Muscle layer of colon (tissue), 2 donors: ENCODE measurements at regions not wholly inside any gene's neighbourhood (a gene's known extent, or its start where the extent isn't known, plus 50 kb on each side); places are given as distances from the start of the nearest gene placed in this dataset.
"Not testable (repeated sequence)": the region's sequence is repeated elsewhere in the genome, so short reads cannot be mapped to it uniquely, and the experiment has no call there.

Source experiments
- H3K27ac ChIP-seq: one replicate; pipeline ENCODE4 v1.7.0; 2013; ENCODE audit warnings: low read depth, mild to moderate bottlenecking, low read length, moderate library complexity
- H3K27me3 ChIP-seq, 2 donors: one replicate each; pipeline ENCODE4 v1.7.0; 2013; ENCODE audit warnings: low read length in 2 of 2, mild to moderate bottlenecking in 2 of 2; ENCODE audit not compliant: insufficient read depth in 2 of 2, control insufficient read depth in 1 of 2
- H3K36me3 ChIP-seq: one replicate; pipeline ENCODE4 v1.7.0; 2013; ENCODE audit warnings: mild to moderate bottlenecking, low read length; ENCODE audit not compliant: insufficient read depth
- H3K4me1 ChIP-seq: one replicate; pipeline ENCODE4 v1.7.0; 2013; ENCODE audit warnings: mild to moderate bottlenecking, low read length; ENCODE audit not compliant: insufficient read depth
- H3K4me3 ChIP-seq, 2 donors: one replicate each; pipeline ENCODE4 v1.7.0; 2013; ENCODE audit warnings: low read length in 2 of 2, low read depth in 1 of 2, mild to moderate bottlenecking in 1 of 2, moderate library complexity in 1 of 2
- H3K9ac ChIP-seq: one replicate; pipeline ENCODE4 v1.7.0; 2013; ENCODE audit warnings: low read length
- H3K9me3 ChIP-seq: one replicate; pipeline ENCODE4 v1.7.0; 2013; ENCODE audit warnings: mild to moderate bottlenecking, low read length
- donor health status: abdominal sarcoma.
- donor health status: Adenocarcinoma of cecum.

GRCh38 chr11:126137136-126137535 is 74.3 kb downstream of the RPUSD4 start:
- Histone ChIP-seq H3K27me3 (no peaks in the 10 kb centered on the region), H3K4me1 (peaks cover 81% of the 10 kb centered on the region), H3K27ac (peak overlapping the region; percentile 60), H3K4me3 (peak overlapping the region in 1 of 2 donors; percentile 17), H3K9ac (no peak overlapping the region), H3K9me3 (no peaks in the 10 kb centered on the region), H3K36me3 (no peaks in the 10 kb centered on the region)

DNA sequence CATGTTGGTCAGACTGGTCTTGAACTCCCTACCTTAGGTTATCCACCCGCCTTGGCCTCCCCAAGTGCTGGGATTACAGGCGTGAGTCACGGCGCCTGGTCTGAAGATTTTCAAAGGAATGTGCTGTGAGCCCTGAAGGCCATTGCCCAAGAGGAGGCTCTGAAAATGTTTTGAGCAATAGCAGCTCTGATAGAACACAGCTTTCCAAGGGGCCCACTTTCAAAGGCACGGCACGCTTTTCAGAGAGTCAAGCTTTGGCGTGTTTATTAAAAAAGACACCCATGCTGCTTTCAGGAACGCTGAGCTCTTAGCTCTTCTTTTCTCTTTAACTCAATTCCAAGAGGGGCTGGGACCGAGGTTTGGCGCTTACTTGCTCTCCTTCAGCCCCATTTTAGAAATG is 73.8 kb upstream of the CDON start:
- Histone ChIP-seq H3K27ac (peak overlapping the region; percentile 60), H3K4me1 (peaks cover 82% of the 10 kb centered on the region), H3K27me3 (no peaks in the 10 kb centered on the region), H3K9me3 (no peaks in the 10 kb centered on the region), H3K36me3 (no peaks in the 10 kb centered on the region), H3K9ac (no peak overlapping the region), H3K4me3 (no peak overlapping the region)

DNA sequence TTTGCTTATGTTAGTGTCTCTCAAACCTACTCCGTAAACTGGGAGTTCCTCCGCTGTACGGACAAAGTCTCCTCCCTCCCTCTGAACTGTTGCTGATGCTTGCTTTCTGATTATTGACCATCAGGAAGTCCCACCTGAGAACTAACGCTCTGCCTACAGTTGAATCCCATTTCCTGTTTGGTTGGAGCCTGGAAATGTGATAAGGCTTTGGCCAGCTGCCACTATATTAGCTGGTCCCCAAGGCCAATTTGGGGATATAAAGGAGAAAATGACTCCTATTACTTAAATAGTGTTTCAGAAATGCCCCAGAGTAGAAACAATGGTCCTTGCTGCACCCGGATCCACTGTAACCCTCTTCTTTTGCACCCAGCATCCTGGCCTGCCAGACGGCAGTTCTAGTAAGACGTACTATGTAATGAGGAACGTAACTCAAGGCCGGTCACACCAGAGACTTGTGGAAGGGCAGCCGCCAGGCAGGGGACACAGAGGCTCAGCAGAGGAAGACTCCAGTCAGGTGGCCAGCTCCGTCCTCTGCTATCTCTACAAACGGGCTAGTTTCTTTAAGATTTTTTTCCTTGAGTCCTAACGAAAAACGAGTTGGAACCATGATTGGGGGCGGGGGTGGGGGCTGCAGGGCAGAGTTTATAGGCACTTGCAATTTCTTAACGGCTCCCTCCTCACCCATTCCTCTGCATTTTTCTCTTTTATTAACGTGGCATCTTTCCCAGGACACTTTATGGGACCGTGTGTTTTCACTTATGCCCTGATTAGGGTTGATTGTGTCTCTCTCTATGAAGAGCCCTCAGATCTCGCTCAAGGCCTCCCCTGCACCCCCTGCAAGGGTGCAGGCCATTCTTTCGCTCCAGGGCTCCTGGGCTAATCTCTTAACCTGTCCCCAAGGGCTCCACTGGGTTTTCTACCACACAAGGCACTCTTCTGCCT is 72.8 kb upstream of the CDON start:
- Histone ChIP-seq H3K36me3 (no peaks in the 10 kb centered on the region), H3K9ac (no peak overlapping the region), H3K27ac (peak overlapping the region; percentile 60), H3K9me3 (no peaks in the 10 kb centered on the region), H3K27me3 (no peaks in the 10 kb centered on the region), H3K4me1 (peaks cover 80% of the 10 kb centered on the region), H3K4me3 (no peak overlapping the region)

GRCh38 chr11:126134461-126135155 is 71.9 kb upstream of the CDON start:
- no peak overlapping the region for H3K27ac ChIP-seq
- H3K9me3 ChIP-seq, result no peaks in the 10 kb centered on the region
- H3K27me3 ChIP-seq, result no peaks in the 10 kb centered on the region
- H3K36me3 ChIP-seq, result no peaks in the 10 kb centered on the region
- peaks cover 80% of the 10 kb centered on the region for H3K4me1 ChIP-seq
- H3K4me3 ChIP-seq, result no peak overlapping the region
- H3K9ac ChIP-seq, result no peak overlapping the region

DNA sequence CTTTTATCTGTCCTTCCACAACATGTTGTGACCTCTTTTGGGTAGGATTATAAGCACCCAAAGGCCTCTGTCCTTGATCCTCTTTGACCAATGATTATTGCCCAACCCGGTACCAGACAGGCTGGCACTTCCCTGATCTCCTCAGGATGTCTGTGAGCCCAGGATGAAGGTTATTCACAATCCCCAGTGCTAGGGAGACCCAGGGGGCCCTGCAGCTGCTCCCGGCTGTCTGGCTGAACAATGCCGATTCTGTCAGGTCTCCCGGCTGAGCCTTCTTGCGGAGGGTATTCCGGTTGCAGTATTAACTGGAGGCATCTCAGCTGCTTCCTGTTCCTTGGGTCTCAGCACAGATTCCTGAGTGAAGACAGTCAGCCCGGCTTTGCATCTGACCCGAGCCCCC is 71.2 kb upstream of the CDON start:
- H3K27me3 ChIP-seq, result no peaks in the 10 kb centered on the region
- H3K4me3 ChIP-seq, result no peak overlapping the region
- H3K36me3 ChIP-seq, result no peaks in the 10 kb centered on the region
- H3K4me1 ChIP-seq, result peaks cover 74% of the 10 kb centered on the region
- H3K9ac ChIP-seq, result no peak overlapping the region
- no peak overlapping the region for H3K27ac ChIP-seq
- no peaks in the 10 kb centered on the region for H3K9me3 ChIP-seq

DNA sequence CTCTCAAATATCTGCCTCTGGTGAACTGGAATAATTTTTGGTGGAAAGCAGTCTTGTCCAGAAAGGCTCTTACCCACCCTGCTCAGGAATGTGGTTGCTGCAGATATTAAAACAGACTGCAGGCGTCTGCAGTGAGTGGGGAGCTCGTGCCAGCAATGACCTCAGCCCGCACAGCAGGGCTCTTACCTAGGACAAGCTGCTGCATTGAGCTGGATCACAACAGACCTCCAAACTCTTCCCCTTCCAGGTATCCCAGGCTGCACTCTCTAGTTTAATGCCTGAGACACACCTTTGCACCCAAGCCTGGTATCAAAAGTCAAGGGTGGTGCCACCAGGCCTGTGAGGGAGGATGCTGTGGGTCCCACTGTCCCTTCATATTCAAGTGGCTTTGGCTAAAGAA is 69.7 kb upstream of the CDON start:
- H3K4me1 ChIP-seq, result peaks cover 74% of the 10 kb centered on the region
- no peaks in the 10 kb centered on the region for H3K36me3 ChIP-seq
- no peaks in the 10 kb centered on the region for H3K27me3 ChIP-seq
- H3K9ac ChIP-seq, result no peak overlapping the region
- H3K4me3 ChIP-seq, result no peak overlapping the region
- no peaks in the 10 kb centered on the region for H3K9me3 ChIP-seq
- peak overlapping the region; percentile 22 for H3K27ac ChIP-seq

- not testable (repeated sequence) for H3K9me3 ChIP-seq, H3K27me3 ChIP-seq, H3K4me3 ChIP-seq, H3K36me3 ChIP-seq, H3K9ac ChIP-seq
- peaks cover 60% of the 10 kb centered on the region for H3K4me1 ChIP-seq
- H3K27ac ChIP-seq, result peak overlapping the region; percentile 38
These were observed 68.1 kb upstream of the CDON start for GRCh38 chr11:126130781-126131180.

GRCh38 chr11:126129727-126130671 is 67.3 kb upstream of the CDON start:
- H3K27me3 ChIP-seq, result no peaks in the 10 kb centered on the region
- peak overlapping the region; percentile 38 for H3K27ac ChIP-seq
- H3K36me3 ChIP-seq, result no peaks in the 10 kb centered on the region
- peaks cover 52% of the 10 kb centered on the region for H3K4me1 ChIP-seq
- no peak overlapping the region for H3K9ac ChIP-seq
- H3K4me3 ChIP-seq, result no peak overlapping the region
- no peaks in the 10 kb centered on the region for H3K9me3 ChIP-seq

- Histone ChIP-seq H3K4me3 (no peak overlapping the region), H3K4me1 (peaks cover 68% of the 10 kb centered on the region), H3K36me3 (no peaks in the 10 kb centered on the region), H3K27me3 (no peaks in the 10 kb centered on the region), H3K9ac (no peak overlapping the region), H3K9me3 (no peaks in the 10 kb centered on the region), H3K27ac (peak overlapping the region; percentile 32)
These were observed 65.2 kb upstream of the CDON start for GRCh38 chr11:126127898-126128297.

DNA sequence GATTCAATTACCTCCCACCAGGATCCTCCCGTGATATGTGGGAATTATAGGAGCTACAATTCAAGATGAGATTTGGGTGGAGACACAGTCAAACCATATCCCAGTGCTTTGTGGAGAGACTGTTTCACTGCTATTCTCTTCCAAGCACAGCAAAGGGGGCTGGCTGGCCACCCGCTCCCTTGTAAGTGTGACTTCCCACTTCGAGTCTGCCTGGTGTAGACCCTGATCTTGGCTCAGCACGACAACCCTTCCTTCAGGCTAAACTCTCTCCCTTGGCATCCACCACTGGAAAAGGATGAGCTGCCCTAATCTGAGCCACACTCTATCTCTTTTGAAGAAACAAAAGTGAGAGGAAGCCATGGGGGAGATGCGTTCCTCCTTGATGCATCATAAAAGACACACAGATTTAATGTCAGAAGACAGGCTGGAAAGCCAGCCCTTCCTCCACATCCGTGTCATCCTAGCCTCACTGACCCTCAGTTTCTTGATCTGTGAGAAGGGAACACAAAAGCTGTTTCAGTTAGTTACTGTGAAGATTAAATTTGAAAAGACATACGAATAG is 64.7 kb upstream of the CDON start:
- no peaks in the 10 kb centered on the region for H3K36me3 ChIP-seq
- H3K9ac ChIP-seq, result no peak overlapping the region
- peak overlapping the region; percentile 32 for H3K27ac ChIP-seq
- peak overlapping the region in 1 of 2 donors; percentile 17 for H3K4me3 ChIP-seq
- peaks cover 68% of the 10 kb centered on the region for H3K4me1 ChIP-seq
- H3K9me3 ChIP-seq, result no peaks in the 10 kb centered on the region
- H3K27me3 ChIP-seq, result no peaks in the 10 kb centered on the region
